ENCODE measurements at regions not wholly inside any gene's neighbourhood (a gene's known extent, or its start where the extent isn't known, plus 50 kb on each side); places are given as distances from the start of the nearest gene placed in this dataset.

- TF ChIP-seq POLR2AphosphoS5 (IDR thresholded peaks at IDR 0.05; ENCODE audit: insufficient read depth in 1 of 2, low read depth in 1 of 2) (no peak), CTCF (IDR thresholded peaks at IDR 0.05) (no peak), POLR2A (IDR thresholded peaks at IDR 0.05) (no peak)
- Histone ChIP-seq H3K36me3 (no peaks in the 10 kb centered on the region), H3K27ac (no peak overlapping the region), H3K9me3 (no peaks in the 10 kb centered on the region), H3K27me3 (no peaks in the 10 kb centered on the region), H3K4me1 (no peaks in the 10 kb centered on the region), H3K4me3 (no peak overlapping the region)
- no peak for DNase-seq (ENCODE audit: extremely low spot score in 2 of 2)
- intact Hi-C loops (cut with DNase I) = no loop called here
These were observed 102.9 kb upstream of the ARHGEF3 start for GRCh38 chr3:56904552-56905215.

DNA sequence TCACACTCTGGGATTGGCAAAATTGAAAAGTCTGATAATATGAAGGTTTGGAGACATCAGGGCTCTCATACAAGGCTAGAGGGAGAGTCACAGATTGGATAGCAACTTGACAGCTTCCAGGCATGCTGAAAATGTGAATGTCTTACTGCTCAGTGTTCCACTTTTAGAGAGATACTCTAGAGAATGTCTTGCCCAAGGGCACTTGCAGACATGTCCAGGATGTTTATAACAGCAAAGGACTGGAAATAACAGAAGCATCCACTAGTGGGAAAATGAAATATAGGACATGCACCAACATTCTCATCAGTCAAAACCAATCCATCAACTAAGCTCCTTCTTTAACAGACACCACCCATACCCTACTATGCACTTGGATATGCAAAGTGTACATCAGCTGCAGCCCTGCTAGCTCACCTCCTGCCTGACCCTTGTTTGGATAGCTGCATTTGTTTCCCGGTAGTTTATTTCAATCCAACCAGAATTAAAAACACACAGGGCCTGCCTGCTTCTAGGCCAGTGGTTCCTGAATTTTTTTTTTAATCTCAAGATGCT is 101.6 kb upstream of the ARHGEF3 start:
- Histone ChIP-seq H3K9me3 (no peaks in the 10 kb centered on the region), H3K4me1 (no peaks in the 10 kb centered on the region), H3K36me3 (no peaks in the 10 kb centered on the region), H3K27me3 (no peaks in the 10 kb centered on the region), H3K27ac (no peak overlapping the region), H3K4me3 (no peak overlapping the region)
- TF ChIP-seq CTCF (IDR thresholded peaks at IDR 0.05) (no peak), POLR2A (IDR thresholded peaks at IDR 0.05) (no peak), POLR2AphosphoS5 (IDR thresholded peaks at IDR 0.05; ENCODE audit: insufficient read depth in 1 of 2, low read depth in 1 of 2) (no peak)
- DNase-seq (ENCODE audit: extremely low spot score in 2 of 2) = no peak
- intact Hi-C loops (cut with DNase I) = no loop called here

DNA sequence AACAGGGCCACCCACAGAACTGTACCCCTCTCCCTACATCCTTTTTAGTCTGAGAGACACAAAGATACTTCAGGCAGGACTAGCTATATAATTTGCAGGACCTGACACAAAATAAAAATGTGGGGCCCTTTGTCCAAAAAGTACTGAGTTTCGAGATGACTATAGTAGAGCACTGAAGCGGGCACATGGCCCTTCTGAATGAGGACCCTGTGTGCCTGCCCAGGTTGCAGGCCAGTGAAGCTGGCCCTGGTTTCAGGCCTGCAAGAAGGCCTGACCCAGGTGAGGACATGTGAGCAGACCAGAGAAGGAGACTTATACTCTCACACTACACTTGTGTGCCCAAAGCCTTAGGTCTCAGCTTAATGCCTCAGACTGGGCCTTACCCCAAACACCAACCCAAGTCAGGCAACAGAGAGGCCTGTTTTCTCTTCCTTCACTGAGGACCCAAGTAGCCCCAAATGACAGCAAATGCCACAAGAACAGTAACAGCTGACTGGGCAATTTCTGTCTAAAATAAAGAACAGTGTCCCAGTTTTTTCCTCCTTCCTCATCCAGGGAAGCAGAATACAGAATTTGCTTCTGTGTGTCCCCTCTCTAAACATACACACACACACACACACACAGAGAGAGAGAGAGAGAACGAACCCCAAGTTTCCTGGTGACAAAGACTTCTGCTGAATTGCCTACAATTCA is 100.9 kb upstream of the ARHGEF3 start:
- no peak for DNase-seq (ENCODE audit: extremely low spot score in 2 of 2)
- no peaks in the 10 kb centered on the region for H3K9me3 ChIP-seq
- intact Hi-C loops (cut with DNase I) = no loop called here
- no peaks in the 10 kb centered on the region for H3K4me1 ChIP-seq
- no peak for TF ChIP-seq POLR2A (IDR thresholded peaks at IDR 0.05)
- TF ChIP-seq POLR2AphosphoS5 (IDR thresholded peaks at IDR 0.05; ENCODE audit: insufficient read depth in 1 of 2, low read depth in 1 of 2) = no peak
- no peak for TF ChIP-seq CTCF (IDR thresholded peaks at IDR 0.05)
- no peak overlapping the region for H3K4me3 ChIP-seq
- no peak overlapping the region for H3K27ac ChIP-seq
- no peaks in the 10 kb centered on the region for H3K27me3 ChIP-seq
- H3K36me3 ChIP-seq = no peaks in the 10 kb centered on the region

- Histone ChIP-seq H3K4me3 (no peak overlapping the region), H3K9me3 (no peaks in the 10 kb centered on the region), H3K4me1 (no peaks in the 10 kb centered on the region), H3K27me3 (no peaks in the 10 kb centered on the region), H3K27ac (no peak overlapping the region), H3K36me3 (no peaks in the 10 kb centered on the region)
- no peak for DNase-seq (ENCODE audit: extremely low spot score in 2 of 2)
- TF ChIP-seq POLR2AphosphoS5 (IDR thresholded peaks at IDR 0.05; ENCODE audit: insufficient read depth in 1 of 2, low read depth in 1 of 2) (no peak), CTCF (IDR thresholded peaks at IDR 0.05) (no peak), POLR2A (IDR thresholded peaks at IDR 0.05) (no peak)
- intact Hi-C loops (cut with DNase I) = no loop called here
These were observed 99.1 kb upstream of the ARHGEF3 start for GRCh38 chr3:56900801-56901200.

GRCh38 chr3:56899851-56900250 is 98.1 kb upstream of the ARHGEF3 start:
- H3K4me3 ChIP-seq = no peak overlapping the region
- peaks cover 8% of the 10 kb centered on the region for H3K4me1 ChIP-seq
- intact Hi-C loops (cut with DNase I) = no loop called here
- H3K9me3 ChIP-seq = no peaks in the 10 kb centered on the region
- H3K27ac ChIP-seq = no peak overlapping the region
- TF ChIP-seq POLR2AphosphoS5 (IDR thresholded peaks at IDR 0.05; ENCODE audit: insufficient read depth in 1 of 2, low read depth in 1 of 2) (no peak), CTCF (IDR thresholded peaks at IDR 0.05) (no peak), POLR2A (IDR thresholded peaks at IDR 0.05) (no peak)
- no peaks in the 10 kb centered on the region for H3K27me3 ChIP-seq
- DNase-seq (ENCODE audit: extremely low spot score in 2 of 2) = no peak
- no peaks in the 10 kb centered on the region for H3K36me3 ChIP-seq

Measured in vagina (tissue), 2 donors.